Esophagus squamous epithelium (tissue), 4 donors: ENCODE measurements at regions not wholly inside any gene's neighbourhood (a gene's known extent, or its start where the extent isn't known, plus 50 kb on each side); places are given as distances from the start of the nearest gene placed in this dataset.

Experiments
- CTCF ChIP-seq, 6 experiments: fragments of 450-650 bp in 4 of 6; fragments of 200-600 bp in 2 of 6; sonication (generic) in 2 of 6; IDR thresholded peaks; one replicate each; pipeline ENCODE4 v1.5.1; 2016 to 2019; ENCODE audit warnings: antibody characterized with exemption in 6 of 6, mild to moderate bottlenecking in 4 of 6, moderate library complexity in 4 of 6
- POLR2A ChIP-seq, 4 donors: fragments of 450-650 bp; IDR thresholded peaks; one replicate each; pipeline ENCODE4 v1.6.1; 2017; ENCODE audit warnings: antibody characterized with exemption in 4 of 4, mild to moderate bottlenecking in 4 of 4, moderate library complexity in 3 of 4

- no peak for TF ChIP-seq CTCF (IDR thresholded peaks at IDR 0.05)
- TF ChIP-seq POLR2A (IDR thresholded peaks at IDR 0.05) = no peak
Measured at GRCh38 chr7:109498131-109498530, 928.5 kb downstream of the DNAJB9 start.
